Hepatocyte (in vitro differentiated cells): ENCODE measurements at regions not wholly inside any gene's neighbourhood (a gene's known extent, or its start where the extent isn't known, plus 50 kb on each side); places are given as distances from the start of the nearest gene placed in this dataset.

Source experiments
- DNase-seq: peaks from one replicate; pipeline ENCODE4 v3.0.0-alpha.2; 2016; ENCODE audit warnings: low spot score
- H2AFZ ChIP-seq: fragments of 200-600 bp; sonication (generic); 2 replicates; pipeline ENCODE4 v1.6.0; 2016; ENCODE audit warnings: antibody characterized with exemption, mild to moderate bottlenecking
- H3K27ac ChIP-seq: fragments of 200-600 bp; sonication (generic); 2 replicates; pipeline ENCODE4 v1.5.1; 2016; ENCODE audit warnings: mild to moderate bottlenecking
- H3K27me3 ChIP-seq: fragments of 200-600 bp; sonication (generic); 2 replicates; pipeline ENCODE4 v1.6.1; 2016
- H3K36me3 ChIP-seq: fragments of 200-600 bp; sonication (generic); replicated peaks from 2 replicates; pipeline ENCODE4 v1.5.1; 2016; ENCODE audit warnings: low read depth; ENCODE audit not compliant: insufficient read depth
- H3K4me1 ChIP-seq: fragments of 200-600 bp; sonication (generic); 2 replicates; pipeline ENCODE4 v1.5.1; 2016; ENCODE audit warnings: mild to moderate bottlenecking, moderate library complexity; ENCODE audit not compliant: insufficient read depth
- H3K4me2 ChIP-seq: fragments of 200-600 bp; sonication (generic); 2 replicates; pipeline ENCODE4 v1.6.0; 2016
- H3K4me3 ChIP-seq: fragments of 200-600 bp; sonication (generic); 2 replicates; pipeline ENCODE4 v1.5.1; 2016; ENCODE audit warnings: mild to moderate bottlenecking
- H3K79me2 ChIP-seq: fragments of 200-600 bp; sonication (generic); 2 replicates; pipeline ENCODE4 v1.6.0; 2017; ENCODE audit warnings: mild to moderate bottlenecking
- H3K9me2 ChIP-seq: fragments of 200-600 bp; sonication (generic); replicated peaks from 2 replicates; pipeline ENCODE4 v1.6.0; 2017; ENCODE audit warnings: mild to moderate bottlenecking; ENCODE audit not compliant: insufficient read depth
- H3K9me3 ChIP-seq: fragments of 200-600 bp; sonication (generic); 2 replicates; pipeline ENCODE4 v1.5.1; 2016; ENCODE audit warnings: low read depth, mild to moderate bottlenecking
- H4K20me1 ChIP-seq: fragments of 200-600 bp; sonication (generic); 2 replicates; pipeline ENCODE4 v1.6.0; 2016; ENCODE audit warnings: mild to moderate bottlenecking; ENCODE audit not compliant: insufficient read depth, poor library complexity, severe bottlenecking
- EZH2 ChIP-seq: fragments of 200-600 bp; sonication (generic); IDR thresholded peaks from 2 replicates; pipeline ENCODE4 v1.6.1; 2016; ENCODE audit warnings: antibody characterized with exemption, mild to moderate bottlenecking, borderline replicate concordance
- EZH2phosphoT487 ChIP-seq: fragments of 200-600 bp; sonication (generic); IDR thresholded peaks from one replicate; pipeline ENCODE4 v1.6.1; 2018; ENCODE audit warnings: antibody characterized with exemption, mild to moderate bottlenecking, low read depth, moderate library complexity; ENCODE audit not compliant: unreplicated experiment, severe bottlenecking
- WGBS: methylation state at CpG from one replicate; pipeline ENCODE4 v1.1.6; 2016; ENCODE audit warnings: low lambda C conversion rate; ENCODE audit errors: missing lambda C conversion rate; 5-methylcytosine and 5-hydroxymethylcytosine counted together
- TF ChIP-seq, protein P1 (sequence below): fragments of 200-600 bp; sonication (generic); IDR thresholded peaks from 2 replicates; pipeline ENCODE4 v1.5.1; 2016; ENCODE audit warnings: antibody characterized with exemption, mild to moderate bottlenecking; ENCODE audit not compliant: poor library complexity

DNA sequence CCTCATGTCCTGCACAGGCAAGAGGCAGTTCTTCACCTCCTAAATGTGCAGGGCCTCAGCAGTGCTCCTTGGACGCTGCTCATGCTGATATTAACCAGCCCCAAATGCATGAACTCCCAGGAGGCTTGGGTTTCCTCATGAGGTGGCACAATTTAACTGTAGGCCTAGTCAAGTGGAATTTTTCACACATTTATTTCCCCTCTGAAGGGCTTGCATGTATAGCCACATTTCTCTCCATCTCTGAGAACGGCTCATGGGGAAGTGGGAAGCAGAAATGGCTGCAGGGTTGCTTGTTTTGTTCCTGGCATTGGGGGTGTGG, 72.8 kb upstream of the PAX1 start:
- no peak overlapping the region for H3K27ac ChIP-seq
- no peak overlapping the region for H3K4me2 ChIP-seq
- TF ChIP-seq, protein P1, sequence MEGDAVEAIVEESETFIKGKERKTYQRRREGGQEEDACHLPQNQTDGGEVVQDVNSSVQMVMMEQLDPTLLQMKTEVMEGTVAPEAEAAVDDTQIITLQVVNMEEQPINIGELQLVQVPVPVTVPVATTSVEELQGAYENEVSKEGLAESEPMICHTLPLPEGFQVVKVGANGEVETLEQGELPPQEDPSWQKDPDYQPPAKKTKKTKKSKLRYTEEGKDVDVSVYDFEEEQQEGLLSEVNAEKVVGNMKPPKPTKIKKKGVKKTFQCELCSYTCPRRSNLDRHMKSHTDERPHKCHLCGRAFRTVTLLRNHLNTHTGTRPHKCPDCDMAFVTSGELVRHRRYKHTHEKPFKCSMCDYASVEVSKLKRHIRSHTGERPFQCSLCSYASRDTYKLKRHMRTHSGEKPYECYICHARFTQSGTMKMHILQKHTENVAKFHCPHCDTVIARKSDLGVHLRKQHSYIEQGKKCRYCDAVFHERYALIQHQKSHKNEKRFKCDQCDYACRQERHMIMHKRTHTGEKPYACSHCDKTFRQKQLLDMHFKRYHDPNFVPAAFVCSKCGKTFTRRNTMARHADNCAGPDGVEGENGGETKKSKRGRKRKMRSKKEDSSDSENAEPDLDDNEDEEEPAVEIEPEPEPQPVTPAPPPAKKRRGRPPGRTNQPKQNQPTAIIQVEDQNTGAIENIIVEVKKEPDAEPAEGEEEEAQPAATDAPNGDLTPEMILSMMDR, result no peak
- TF ChIP-seq EZH2 (no peak), EZH2phosphoT487 (no peak)
- H3K36me3 ChIP-seq, result no peaks in the 10 kb centered on the region
- H3K27me3 ChIP-seq, result no peaks in the 10 kb centered on the region
- no peaks in the 10 kb centered on the region for H3K4me1 ChIP-seq
- no peaks in the 10 kb centered on the region for H3K79me2 ChIP-seq
- H3K9me2 ChIP-seq, result no peaks in the 10 kb centered on the region
- no peak overlapping the region for H3K4me3 ChIP-seq
- DNase-seq, result no peak
- H3K9me3 ChIP-seq, result no peaks in the 10 kb centered on the region
- 86% methylated on average over 2 of the region's 2 CpGs for WGBS
- H2AFZ ChIP-seq, result no peak overlapping the region
- H4K20me1 ChIP-seq, result no peaks in the 10 kb centered on the region

DNA sequence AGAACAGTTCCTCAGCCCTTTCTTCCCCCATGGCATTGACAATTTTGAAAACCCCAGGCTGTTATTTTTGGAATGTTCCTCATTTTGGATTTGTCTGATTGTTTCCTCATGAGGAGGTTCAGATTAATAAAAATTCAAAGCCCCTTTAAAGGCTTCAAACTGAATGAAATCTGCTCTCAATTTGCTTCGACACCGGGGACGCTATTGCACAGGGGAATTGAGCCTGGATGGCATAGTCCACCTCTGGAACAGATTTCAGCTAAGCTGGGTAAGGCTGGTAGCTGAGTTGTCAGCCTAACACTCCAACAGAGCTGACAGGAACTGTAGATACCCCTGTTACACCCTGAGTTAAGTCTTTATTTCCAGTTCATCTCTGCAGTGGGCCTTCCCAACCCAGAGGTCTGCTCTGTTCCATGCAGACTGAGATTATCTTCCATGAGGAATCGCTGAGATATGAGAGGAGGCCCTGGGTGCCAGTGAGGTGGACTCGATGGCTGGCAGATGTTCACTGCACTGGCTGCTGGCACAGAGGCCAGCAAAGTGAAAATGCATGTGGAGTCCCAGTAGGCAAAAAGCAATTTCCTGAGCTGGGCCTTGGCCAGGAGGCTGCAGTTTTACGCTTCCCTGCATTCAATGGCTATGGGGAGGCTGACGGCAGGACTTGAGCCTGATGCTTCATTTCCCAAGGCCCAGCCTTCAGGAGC, 73.3 kb upstream of the PAX1 start:
- Histone ChIP-seq H3K4me1 (no peaks in the 10 kb centered on the region), H3K79me2 (no peaks in the 10 kb centered on the region), H4K20me1 (no peaks in the 10 kb centered on the region), H3K9me3 (no peaks in the 10 kb centered on the region), H3K9me2 (no peaks in the 10 kb centered on the region), H3K36me3 (no peaks in the 10 kb centered on the region), H3K27ac (no peak overlapping the region), H2AFZ (no peak overlapping the region), H3K4me2 (no peak overlapping the region), H3K4me3 (no peak overlapping the region), H3K27me3 (peaks cover 2% of the 10 kb centered on the region)
- WGBS, result 80% methylated on average over 7 of the region's 7 CpGs
- no peak for DNase-seq
- TF ChIP-seq, protein P1, result no peak
- TF ChIP-seq EZH2phosphoT487, result no peak
- TF ChIP-seq EZH2, result no peak

DNA sequence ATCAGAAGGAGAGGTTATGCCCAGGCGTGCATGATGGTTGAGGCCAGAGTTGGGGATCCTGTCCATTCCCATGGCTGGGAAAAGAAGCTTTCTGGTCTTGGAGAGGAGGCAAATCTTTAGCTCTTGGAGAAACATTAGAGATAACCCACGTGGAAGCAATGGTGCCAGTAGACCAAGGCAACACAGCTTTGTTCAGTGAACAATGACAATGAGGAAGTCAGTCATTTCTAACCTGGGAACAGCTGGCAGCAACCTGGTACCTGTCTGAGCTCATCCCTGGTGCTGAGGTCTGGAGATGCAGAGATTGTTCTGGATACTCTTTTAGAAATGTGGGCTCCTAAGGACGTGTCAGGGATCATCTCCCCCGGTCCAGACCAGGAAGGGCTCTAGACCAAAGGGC, 76.7 kb upstream of the PAX1 start:
- Histone ChIP-seq H3K27me3 (peaks cover 4% of the 10 kb centered on the region), H3K4me1 (no peaks in the 10 kb centered on the region), H3K4me3 (no peak overlapping the region), H3K27ac (no peak overlapping the region), H4K20me1 (no peaks in the 10 kb centered on the region), H3K79me2 (no peaks in the 10 kb centered on the region), H2AFZ (no peak overlapping the region), H3K9me3 (no peaks in the 10 kb centered on the region), H3K9me2 (no peaks in the 10 kb centered on the region), H3K4me2 (no peak overlapping the region), H3K36me3 (no peaks in the 10 kb centered on the region)
- TF ChIP-seq EZH2phosphoT487 (no peak), EZH2 (no peak)
- TF ChIP-seq, protein P1, result no peak
- WGBS, result 76% methylated on average over 4 of the region's 4 CpGs
- DNase-seq, result no peak

DNA sequence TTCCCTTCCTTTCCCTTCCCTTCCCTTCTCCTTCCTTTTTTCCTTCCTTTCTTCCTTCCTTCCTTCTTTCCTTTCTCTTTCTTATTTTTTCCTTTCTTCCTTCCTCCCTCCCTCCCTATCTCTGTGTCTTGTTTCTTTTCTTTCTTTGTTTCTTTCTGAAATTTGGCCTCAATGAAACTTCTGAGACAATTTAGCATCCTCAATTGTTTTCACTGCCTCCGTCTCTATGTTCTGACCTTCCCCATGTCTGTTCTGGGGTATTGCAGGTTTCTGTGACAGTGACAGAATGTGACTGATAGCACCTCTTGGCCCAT, 81.7 kb upstream of the PAX1 start:
- no peak for TF ChIP-seq EZH2phosphoT487
- 87% methylated on average over 1 of the region's 1 CpG for WGBS
- DNase-seq, result no peak
- Histone ChIP-seq H3K9me2 (no peaks in the 10 kb centered on the region), H3K27ac (no peak overlapping the region), H3K79me2 (no peaks in the 10 kb centered on the region), H3K9me3 (no peaks in the 10 kb centered on the region), H4K20me1 (no peaks in the 10 kb centered on the region), H3K4me1 (no peaks in the 10 kb centered on the region), H3K27me3 (peaks cover 4% of the 10 kb centered on the region), H2AFZ (no peak overlapping the region), H3K4me3 (no peak overlapping the region), H3K4me2 (no peak overlapping the region), H3K36me3 (no peaks in the 10 kb centered on the region)
